Inflammatory macrophage treated with lipopolysaccharide for 1 hour (primary cell): ENCODE measurements at regions not wholly inside any gene's neighbourhood (a gene's known extent, or its start where the extent isn't known, plus 50 kb on each side); places are given as distances from the start of the nearest gene placed in this dataset.
"Not testable (repeated sequence)": the region's sequence is repeated elsewhere in the genome, so short reads cannot be mapped to it uniquely, and the experiment has no call there.

Experiments
- DNase-seq, 2 donors: peaks; one replicate each; pipeline ENCODE4 v3.0.0-alpha.2; 2020 to 2022

GRCh38 chr13:74770361-74770760, 636.2 kb upstream of the KLF12 start:
- no peak for DNase-seq

GRCh38 chr13:74769333-74769732, 635.1 kb upstream of the KLF12 start:
- no peak for DNase-seq

GRCh38 chr13:74768521-74769085, 634.4 kb upstream of the KLF12 start:
- no peak for DNase-seq

- DNase-seq: no peak
These were observed 632.8 kb upstream of the KLF12 start for GRCh38 chr13:74767050-74767449.

- no peak for DNase-seq
These were observed 631.8 kb upstream of the KLF12 start for GRCh38 chr13:74765955-74766354.

- DNase-seq: no peak
These were observed 627.9 kb upstream of the KLF12 start for GRCh38 chr13:74761801-74762757.

GRCh38 chr13:74758188-74758587, 624.0 kb upstream of the KLF12 start:
- no peak for DNase-seq

GRCh38 chr13:74755065-74755464, 620.9 kb upstream of the KLF12 start:
- DNase-seq: no peak

- DNase-seq: no peak
These were observed 617.5 kb upstream of the KLF12 start for GRCh38 chr13:74751739-74752138.

GRCh38 chr13:74747186-74747955, 613.2 kb upstream of the KLF12 start:
- DNase-seq: no peak

GRCh38 chr13:74743992-74744391, 609.8 kb upstream of the KLF12 start:
- DNase-seq: no peak

GRCh38 chr13:74741732-74742131, 607.5 kb upstream of the KLF12 start:
- DNase-seq: no peak

GRCh38 chr13:74732736-74733385, 598.7 kb upstream of the KLF12 start:
- no peak for DNase-seq

- no peak for DNase-seq
These were observed 597.5 kb upstream of the KLF12 start for GRCh38 chr13:74731731-74732130.

- no peak for DNase-seq
These were observed 596.5 kb upstream of the KLF12 start for GRCh38 chr13:74730556-74731331.

GRCh38 chr13:74726206-74726605, 592.0 kb upstream of the KLF12 start:
- DNase-seq: no peak

- DNase-seq: not testable (repeated sequence)
These were observed 584.1 kb upstream of the KLF12 start for GRCh38 chr13:74718232-74718842.

GRCh38 chr13:74715718-74716117, 581.5 kb upstream of the KLF12 start:
- DNase-seq: no peak

- DNase-seq: no peak
These were observed 575.8 kb upstream of the KLF12 start for GRCh38 chr13:74710006-74710405.

- no peak for DNase-seq
These were observed 575.0 kb upstream of the KLF12 start for GRCh38 chr13:74709226-74709625.

- DNase-seq: no peak
These were observed 574.4 kb upstream of the KLF12 start for GRCh38 chr13:74708629-74709028.

GRCh38 chr13:74707291-74707690, 573.1 kb upstream of the KLF12 start:
- no peak for DNase-seq
